Transverse colon (tissue), 1 donor: ENCODE measurements at regions not wholly inside any gene's neighbourhood (a gene's known extent, or its start where the extent isn't known, plus 50 kb on each side); places are given as distances from the start of the nearest gene placed in this dataset.

Source experiments
- EP300 ChIP-seq: sonication (generic); formaldehyde crosslinking; IDR thresholded peaks from one replicate; pipeline ENCODE4 v1.6.1; 2017; ENCODE audit warnings: antibody characterized with exemption, low read depth
- POLR2A ChIP-seq: fragments of 450-650 bp; IDR thresholded peaks from one replicate; pipeline ENCODE4 v1.6.1; 2016; ENCODE audit warnings: antibody characterized with exemption, mild to moderate bottlenecking, moderate library complexity

GRCh38 chr13:38530492-38530891 lies 156.4 kb upstream of the FREM2 start:
- TF ChIP-seq EP300 (no peak), POLR2A (no peak)
